Left lung (tissue), 4 donors: ENCODE measurements at regions not wholly inside any gene's neighbourhood (a gene's known extent, or its start where the extent isn't known, plus 50 kb on each side); places are given as distances from the start of the nearest gene placed in this dataset.

ENCODE experiments used
- ATAC-seq: fragments of 200-7000 bp; cut with Tn5 transposase; one replicate; pipeline ENCODE4 v1.9.1; 2020; ENCODE audit warnings: moderate library complexity
- DNase-seq, 4 donors: peaks; one replicate each; pipeline ENCODE4 v3.0.0-alpha.2; 2013 to 2020
- H3K27ac ChIP-seq, 2 donors: fragments of 200-600 bp; sonication (generic) in 1 of 2; one replicate each; pipeline versions ENCODE4 v1.5.0 to v1.8.0; 2020 to 2021
- H3K27me3 ChIP-seq, 2 donors: fragments of 200-600 bp; sonication (generic) in 1 of 2; one replicate each; pipeline versions ENCODE4 v1.5.0 to v1.8.0; 2020 to 2021
- H3K36me3 ChIP-seq, 2 donors: fragments of 200-600 bp; sonication (generic) in 1 of 2; one replicate each; pipeline versions ENCODE4 v1.5.0 to v1.8.0; 2020 to 2021
- H3K4me1 ChIP-seq, 2 donors: fragments of 200-600 bp; one replicate each; pipeline ENCODE4 v1.8.0; 2021
- H3K4me3 ChIP-seq, 2 donors: fragments of 200-600 bp; sonication (generic) in 1 of 2; one replicate each; pipeline versions ENCODE4 v1.5.0 to v1.8.0; 2020 to 2021; ENCODE audit warnings: mild to moderate bottlenecking in 1 of 2
- H3K9me3 ChIP-seq, 2 donors: fragments of 200-600 bp; sonication (generic) in 1 of 2; one replicate each; pipeline versions ENCODE4 v1.5.0 to v1.8.0; 2020 to 2021
- intact Hi-C, 2 donors: fragments of 100-400 bp; cut with DNase I; formaldehyde crosslinking; loops; one replicate each; pipeline versions ENCODE4 v1.11.2 to v1.14.2; 2022
- TF ChIP-seq, protein P1 (sequence below), 2 donors: fragments of 200-600 bp; sonication (generic) in 1 of 2; IDR thresholded peaks; one replicate each; pipeline versions ENCODE4 v1.5.0 to v1.8.0; 2021; ENCODE audit warnings: antibody characterized with exemption in 2 of 2
- donor health status: DM: no; HTN: yes; CAD: no.
- donor health status: DM: no; HTN: no; CAD: no.

DNA sequence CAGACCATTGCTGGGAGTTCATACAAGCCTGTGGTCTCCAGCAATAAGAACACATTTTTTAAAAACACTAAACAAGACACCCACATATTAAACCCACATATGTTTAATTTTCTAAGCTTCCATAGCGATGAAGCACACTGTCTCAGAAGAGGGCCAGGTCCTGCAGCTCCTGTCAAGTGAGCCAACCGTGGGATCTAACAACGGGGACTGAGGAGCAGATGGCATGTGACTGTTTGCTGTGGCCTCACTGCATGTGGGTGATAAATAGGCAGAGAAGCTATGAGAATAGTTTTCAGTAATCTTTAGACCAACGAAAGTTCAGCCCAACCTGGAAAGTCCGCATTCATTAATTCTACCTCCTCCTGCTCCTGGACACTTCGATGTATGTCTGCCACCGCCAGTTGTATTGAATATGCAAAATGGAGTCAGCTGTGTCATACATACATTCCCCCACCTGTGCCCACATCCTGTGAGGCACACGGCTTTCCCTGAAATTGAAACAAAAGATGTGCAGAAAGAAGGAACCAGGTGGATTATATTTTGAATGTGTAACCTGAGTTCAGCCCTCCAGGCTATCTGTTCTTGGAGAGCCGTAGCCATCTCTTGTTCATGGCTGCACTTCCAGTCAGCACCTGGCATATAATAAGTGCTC, 88.2 kb downstream of the MIS18A start:
- Histone ChIP-seq H3K4me1 (no peaks in the 10 kb centered on the region), H3K4me3 (no peak overlapping the region), H3K27ac (no peak overlapping the region), H3K36me3 (no peaks in the 10 kb centered on the region), H3K27me3 (no peaks in the 10 kb centered on the region), H3K9me3 (no peaks in the 10 kb centered on the region)
- TF ChIP-seq, protein P1, sequence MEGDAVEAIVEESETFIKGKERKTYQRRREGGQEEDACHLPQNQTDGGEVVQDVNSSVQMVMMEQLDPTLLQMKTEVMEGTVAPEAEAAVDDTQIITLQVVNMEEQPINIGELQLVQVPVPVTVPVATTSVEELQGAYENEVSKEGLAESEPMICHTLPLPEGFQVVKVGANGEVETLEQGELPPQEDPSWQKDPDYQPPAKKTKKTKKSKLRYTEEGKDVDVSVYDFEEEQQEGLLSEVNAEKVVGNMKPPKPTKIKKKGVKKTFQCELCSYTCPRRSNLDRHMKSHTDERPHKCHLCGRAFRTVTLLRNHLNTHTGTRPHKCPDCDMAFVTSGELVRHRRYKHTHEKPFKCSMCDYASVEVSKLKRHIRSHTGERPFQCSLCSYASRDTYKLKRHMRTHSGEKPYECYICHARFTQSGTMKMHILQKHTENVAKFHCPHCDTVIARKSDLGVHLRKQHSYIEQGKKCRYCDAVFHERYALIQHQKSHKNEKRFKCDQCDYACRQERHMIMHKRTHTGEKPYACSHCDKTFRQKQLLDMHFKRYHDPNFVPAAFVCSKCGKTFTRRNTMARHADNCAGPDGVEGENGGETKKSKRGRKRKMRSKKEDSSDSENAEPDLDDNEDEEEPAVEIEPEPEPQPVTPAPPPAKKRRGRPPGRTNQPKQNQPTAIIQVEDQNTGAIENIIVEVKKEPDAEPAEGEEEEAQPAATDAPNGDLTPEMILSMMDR (IDR thresholded peaks at IDR 0.05), result no peak
- ATAC-seq, result no peak
- intact Hi-C loops, result no loop called here
- DNase-seq, result no peak

DNA sequence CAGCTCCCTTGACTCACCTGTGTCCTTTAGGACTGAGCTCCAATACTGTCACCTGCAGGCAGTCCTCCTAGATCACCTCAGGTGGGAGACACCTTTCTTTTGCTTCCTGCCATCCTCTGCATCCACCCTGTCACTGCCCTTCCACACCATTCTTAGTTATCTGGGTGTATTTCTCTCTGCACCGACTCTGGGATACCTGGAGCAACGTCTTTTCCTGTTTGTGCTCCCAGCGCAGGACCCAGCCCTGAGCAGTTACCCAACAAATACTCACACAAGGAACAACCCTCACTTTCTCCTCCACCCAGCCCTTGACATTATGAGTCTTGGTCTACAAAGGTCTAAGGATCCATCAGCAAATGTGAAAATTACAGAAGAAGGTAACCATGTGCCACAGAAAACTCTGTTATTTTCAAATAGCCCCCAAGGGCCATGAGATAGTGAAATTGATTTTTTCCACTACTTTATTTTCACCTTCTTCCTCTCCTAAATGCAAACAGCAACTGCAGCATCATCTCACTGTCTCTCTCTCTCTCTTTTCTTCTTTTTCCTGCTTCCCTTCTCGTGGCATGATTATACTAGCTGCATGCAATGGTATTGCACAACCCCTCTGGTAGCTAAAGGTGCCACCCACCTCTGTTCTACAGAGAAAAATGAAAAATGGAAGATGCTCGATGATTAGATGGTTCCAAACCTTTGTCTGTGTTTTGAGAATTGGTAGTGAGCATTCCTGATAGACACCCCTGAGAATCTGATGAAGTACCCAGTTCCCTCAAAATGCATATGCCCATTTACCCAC, 89.0 kb downstream of the MIS18A start:
- H3K27me3 ChIP-seq, result no peaks in the 10 kb centered on the region
- ATAC-seq (no peak), DNase-seq (no peak)
- no peak overlapping the region for H3K27ac ChIP-seq
- no peaks in the 10 kb centered on the region for H3K36me3 ChIP-seq
- no peaks in the 10 kb centered on the region for H3K4me1 ChIP-seq
- H3K9me3 ChIP-seq, result no peaks in the 10 kb centered on the region
- no peak overlapping the region for H3K4me3 ChIP-seq
- TF ChIP-seq, protein P1 (IDR thresholded peaks at IDR 0.05), result no peak
- intact Hi-C loops, result no loop called here

DNA sequence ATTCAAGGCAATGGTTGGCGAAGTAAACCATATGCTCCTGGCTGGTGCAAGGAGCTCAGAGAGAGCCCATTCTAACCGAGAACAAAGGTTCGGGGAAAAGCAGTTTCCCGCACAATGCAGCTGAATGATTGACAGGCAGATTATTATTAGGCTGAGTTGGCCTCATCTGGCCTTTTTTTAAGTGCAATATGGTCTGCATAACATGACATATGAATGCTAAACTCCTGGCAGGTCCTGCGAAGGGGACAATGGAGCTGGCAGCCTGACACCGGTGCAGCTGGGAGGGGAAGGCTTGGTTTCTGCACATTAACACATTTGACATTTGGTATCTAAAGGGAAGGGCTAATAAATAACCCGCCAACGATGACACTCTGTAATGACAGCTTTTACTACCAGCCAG, 92.0 kb downstream of the MIS18A start:
- no peak overlapping the region for H3K27ac ChIP-seq
- no peaks in the 10 kb centered on the region for H3K4me1 ChIP-seq
- intact Hi-C loops, result no loop called here
- DNase-seq (no peak), ATAC-seq (no peak)
- no peaks in the 10 kb centered on the region for H3K9me3 ChIP-seq
- TF ChIP-seq, protein P1 (IDR thresholded peaks at IDR 0.05), result no peak
- no peak overlapping the region for H3K4me3 ChIP-seq
- H3K36me3 ChIP-seq, result no peaks in the 10 kb centered on the region
- H3K27me3 ChIP-seq, result no peaks in the 10 kb centered on the region

DNA sequence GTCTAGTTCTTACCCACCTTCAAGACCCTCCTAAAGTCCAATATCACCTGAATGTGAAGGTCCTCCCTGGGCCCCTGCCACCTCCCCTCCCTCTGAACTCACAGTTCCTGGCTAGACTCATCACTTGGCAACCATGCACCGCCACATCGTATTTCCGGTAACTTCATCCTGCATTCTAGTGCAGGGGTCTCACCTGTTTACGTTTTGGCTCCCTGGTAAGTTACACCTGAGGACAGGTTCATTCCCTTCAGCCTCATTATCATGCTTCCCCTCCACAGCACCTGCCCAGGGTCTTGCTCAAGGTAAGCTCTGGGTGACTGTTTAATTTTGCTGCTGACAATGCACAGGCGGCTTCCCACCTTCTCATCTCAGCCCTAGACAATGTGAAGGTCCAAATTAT, 93.1 kb downstream of the MIS18A start:
- no peaks in the 10 kb centered on the region for H3K27me3 ChIP-seq
- intact Hi-C loops, result no loop called here
- H3K4me1 ChIP-seq, result no peaks in the 10 kb centered on the region
- TF ChIP-seq, protein P1 (IDR thresholded peaks at IDR 0.05), result no peak
- no peak for ATAC-seq
- no peak overlapping the region for H3K27ac ChIP-seq
- no peaks in the 10 kb centered on the region for H3K9me3 ChIP-seq
- no peak for DNase-seq
- no peak overlapping the region for H3K4me3 ChIP-seq
- H3K36me3 ChIP-seq, result no peaks in the 10 kb centered on the region

DNA sequence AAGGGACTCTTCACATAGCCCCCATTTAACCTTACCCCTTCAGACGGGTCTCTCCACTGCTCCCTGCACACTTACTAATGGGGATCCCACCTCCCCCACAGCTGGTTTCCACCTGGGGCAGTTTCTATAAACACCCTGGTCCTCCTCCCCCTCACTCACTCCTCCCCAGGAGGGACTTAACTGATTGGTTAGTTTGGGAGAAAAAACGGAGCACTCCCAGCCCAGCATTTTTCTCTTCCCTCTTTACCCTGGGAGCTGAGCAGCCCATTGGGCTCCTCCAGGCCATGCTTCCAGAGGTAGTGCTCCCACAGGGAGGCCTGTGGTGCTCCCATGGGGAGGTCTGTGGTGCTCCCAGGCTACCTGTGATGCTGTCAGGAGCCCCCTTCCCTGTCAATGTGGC, 93.7 kb downstream of the MIS18A start:
- TF ChIP-seq, protein P1 (IDR thresholded peaks at IDR 0.05), result no peak
- H3K27me3 ChIP-seq, result no peaks in the 10 kb centered on the region
- ATAC-seq (no peak), DNase-seq (no peak)
- H3K4me3 ChIP-seq, result no peak overlapping the region
- no peaks in the 10 kb centered on the region for H3K9me3 ChIP-seq
- no peaks in the 10 kb centered on the region for H3K36me3 ChIP-seq
- no peak overlapping the region for H3K27ac ChIP-seq
- no peaks in the 10 kb centered on the region for H3K4me1 ChIP-seq
- intact Hi-C loops, result no loop called here
